ENCODE measurements at regions not wholly inside any gene's neighbourhood (a gene's known extent, or its start where the extent isn't known, plus 50 kb on each side); places are given as distances from the start of the nearest gene placed in this dataset.

DNA sequence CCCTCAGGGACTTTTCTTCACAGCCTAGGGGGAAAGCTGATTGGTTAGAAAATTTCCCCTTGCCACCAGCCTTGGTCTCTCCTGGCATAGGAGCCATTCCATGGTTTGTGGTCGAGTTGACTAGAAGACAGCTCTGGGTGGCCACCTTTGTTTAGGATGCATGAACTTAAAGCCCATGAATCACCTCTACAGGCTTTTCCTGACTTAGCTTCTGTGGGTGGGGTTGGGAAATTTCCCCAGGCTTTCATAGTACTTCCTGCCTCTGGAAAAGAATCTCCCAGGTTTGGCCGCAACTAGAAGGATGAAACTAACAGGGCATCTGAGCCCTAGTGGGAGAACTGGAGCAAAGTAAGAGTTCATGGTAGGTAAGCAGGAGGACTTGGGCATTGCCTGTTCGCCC is 72.6 kb downstream of the SNRPE start (continued):
- TF ChIP-seq ZNF114 (CRISPR knock-in tag; IDR thresholded peaks at IDR 0.05), result no peak
- no peak for TF ChIP-seq POLR2AphosphoS5 (IDR thresholded peaks at IDR 0.05; ENCODE audit: low read depth)
- no peak for TF ChIP-seq NANOG (IDR thresholded peaks at IDR 0.05; ENCODE audit: borderline replicate concordance)
- no peak for TF ChIP-seq CTCF (conservative IDR thresholded peaks at IDR 0.05; ENCODE audit: low read depth in 2 of 2)
- no peak for TF ChIP-seq STAT1 (IDR thresholded peaks at IDR 0.05; ENCODE audit: unreplicated experiment)
- TF ChIP-seq CREB1 (CRISPR knock-in tag; IDR thresholded peaks at IDR 0.05; ENCODE audit: low read depth), result no peak

GRCh38 chr1:203934651-203935050 is 73.3 kb downstream of the SNRPE start:
- H3K4me1 Mint-ChIP-seq, result no peaks in the 10 kb centered on the region; the same call in 2 of the 3 replicates
- Histone ChIP-seq H4K20me1 (replicated peaks; ENCODE audit: insufficient read depth) (no peaks in the 10 kb centered on the region), H3F3A (replicated peaks; ENCODE audit: low read depth) (no peaks in the 10 kb centered on the region), H3K79me2 (replicated peaks; ENCODE audit: insufficient read depth) (no peaks in the 10 kb centered on the region), H3K27ac (ENCODE audit: low read depth) (no peak overlapping the region), H3K4me3 (no peak overlapping the region), H3K9me2 (ENCODE audit: insufficient read depth) (0 out of 2 replicates have a peak, but pooled peaks cover 5% of the 10 kb centered on the region), H3K4me1 (ENCODE audit: insufficient read depth) (no peaks in the 10 kb centered on the region), H3K36me3 (ENCODE audit: insufficient read depth) (no peaks in the 10 kb centered on the region), H3K27me3 (ENCODE audit: insufficient read depth) (no peaks in the 10 kb centered on the region), H3K4me2 (no peak overlapping the region), H2AFZ (no peak overlapping the region)
- no peak overlapping the region for H3K27ac Mint-ChIP-seq
- H3K27me3 Mint-ChIP-seq (ENCODE audit: insufficient read depth, low read depth, poor library complexity), result peaks cover 3% of the 10 kb centered on the region
- no peaks in the 10 kb centered on the region for H3K9me3 Mint-ChIP-seq
- H3K4me3 Mint-ChIP-seq, result no peak overlapping the region
- ATAC-seq, result no peak
- no peak for DNase-seq (ENCODE audit: low spot score)
- TF ChIP-seq POLR2AphosphoS5 (IDR thresholded peaks at IDR 0.05; ENCODE audit: low read depth) (no peak), CTCF (conservative IDR thresholded peaks at IDR 0.05; ENCODE audit: low read depth in 2 of 2) (no peak), CREB1 (CRISPR knock-in tag; IDR thresholded peaks at IDR 0.05; ENCODE audit: low read depth) (no peak), NANOG (IDR thresholded peaks at IDR 0.05; ENCODE audit: borderline replicate concordance) (no peak), STAT1 (IDR thresholded peaks at IDR 0.05; ENCODE audit: unreplicated experiment) (no peak), ZNF114 (CRISPR knock-in tag; IDR thresholded peaks at IDR 0.05) (no peak), EZH2 (IDR thresholded peaks at IDR 0.05; ENCODE audit: low read depth, unreplicated experiment) (no peak)
- TF ChIP-seq, protein P1, sequence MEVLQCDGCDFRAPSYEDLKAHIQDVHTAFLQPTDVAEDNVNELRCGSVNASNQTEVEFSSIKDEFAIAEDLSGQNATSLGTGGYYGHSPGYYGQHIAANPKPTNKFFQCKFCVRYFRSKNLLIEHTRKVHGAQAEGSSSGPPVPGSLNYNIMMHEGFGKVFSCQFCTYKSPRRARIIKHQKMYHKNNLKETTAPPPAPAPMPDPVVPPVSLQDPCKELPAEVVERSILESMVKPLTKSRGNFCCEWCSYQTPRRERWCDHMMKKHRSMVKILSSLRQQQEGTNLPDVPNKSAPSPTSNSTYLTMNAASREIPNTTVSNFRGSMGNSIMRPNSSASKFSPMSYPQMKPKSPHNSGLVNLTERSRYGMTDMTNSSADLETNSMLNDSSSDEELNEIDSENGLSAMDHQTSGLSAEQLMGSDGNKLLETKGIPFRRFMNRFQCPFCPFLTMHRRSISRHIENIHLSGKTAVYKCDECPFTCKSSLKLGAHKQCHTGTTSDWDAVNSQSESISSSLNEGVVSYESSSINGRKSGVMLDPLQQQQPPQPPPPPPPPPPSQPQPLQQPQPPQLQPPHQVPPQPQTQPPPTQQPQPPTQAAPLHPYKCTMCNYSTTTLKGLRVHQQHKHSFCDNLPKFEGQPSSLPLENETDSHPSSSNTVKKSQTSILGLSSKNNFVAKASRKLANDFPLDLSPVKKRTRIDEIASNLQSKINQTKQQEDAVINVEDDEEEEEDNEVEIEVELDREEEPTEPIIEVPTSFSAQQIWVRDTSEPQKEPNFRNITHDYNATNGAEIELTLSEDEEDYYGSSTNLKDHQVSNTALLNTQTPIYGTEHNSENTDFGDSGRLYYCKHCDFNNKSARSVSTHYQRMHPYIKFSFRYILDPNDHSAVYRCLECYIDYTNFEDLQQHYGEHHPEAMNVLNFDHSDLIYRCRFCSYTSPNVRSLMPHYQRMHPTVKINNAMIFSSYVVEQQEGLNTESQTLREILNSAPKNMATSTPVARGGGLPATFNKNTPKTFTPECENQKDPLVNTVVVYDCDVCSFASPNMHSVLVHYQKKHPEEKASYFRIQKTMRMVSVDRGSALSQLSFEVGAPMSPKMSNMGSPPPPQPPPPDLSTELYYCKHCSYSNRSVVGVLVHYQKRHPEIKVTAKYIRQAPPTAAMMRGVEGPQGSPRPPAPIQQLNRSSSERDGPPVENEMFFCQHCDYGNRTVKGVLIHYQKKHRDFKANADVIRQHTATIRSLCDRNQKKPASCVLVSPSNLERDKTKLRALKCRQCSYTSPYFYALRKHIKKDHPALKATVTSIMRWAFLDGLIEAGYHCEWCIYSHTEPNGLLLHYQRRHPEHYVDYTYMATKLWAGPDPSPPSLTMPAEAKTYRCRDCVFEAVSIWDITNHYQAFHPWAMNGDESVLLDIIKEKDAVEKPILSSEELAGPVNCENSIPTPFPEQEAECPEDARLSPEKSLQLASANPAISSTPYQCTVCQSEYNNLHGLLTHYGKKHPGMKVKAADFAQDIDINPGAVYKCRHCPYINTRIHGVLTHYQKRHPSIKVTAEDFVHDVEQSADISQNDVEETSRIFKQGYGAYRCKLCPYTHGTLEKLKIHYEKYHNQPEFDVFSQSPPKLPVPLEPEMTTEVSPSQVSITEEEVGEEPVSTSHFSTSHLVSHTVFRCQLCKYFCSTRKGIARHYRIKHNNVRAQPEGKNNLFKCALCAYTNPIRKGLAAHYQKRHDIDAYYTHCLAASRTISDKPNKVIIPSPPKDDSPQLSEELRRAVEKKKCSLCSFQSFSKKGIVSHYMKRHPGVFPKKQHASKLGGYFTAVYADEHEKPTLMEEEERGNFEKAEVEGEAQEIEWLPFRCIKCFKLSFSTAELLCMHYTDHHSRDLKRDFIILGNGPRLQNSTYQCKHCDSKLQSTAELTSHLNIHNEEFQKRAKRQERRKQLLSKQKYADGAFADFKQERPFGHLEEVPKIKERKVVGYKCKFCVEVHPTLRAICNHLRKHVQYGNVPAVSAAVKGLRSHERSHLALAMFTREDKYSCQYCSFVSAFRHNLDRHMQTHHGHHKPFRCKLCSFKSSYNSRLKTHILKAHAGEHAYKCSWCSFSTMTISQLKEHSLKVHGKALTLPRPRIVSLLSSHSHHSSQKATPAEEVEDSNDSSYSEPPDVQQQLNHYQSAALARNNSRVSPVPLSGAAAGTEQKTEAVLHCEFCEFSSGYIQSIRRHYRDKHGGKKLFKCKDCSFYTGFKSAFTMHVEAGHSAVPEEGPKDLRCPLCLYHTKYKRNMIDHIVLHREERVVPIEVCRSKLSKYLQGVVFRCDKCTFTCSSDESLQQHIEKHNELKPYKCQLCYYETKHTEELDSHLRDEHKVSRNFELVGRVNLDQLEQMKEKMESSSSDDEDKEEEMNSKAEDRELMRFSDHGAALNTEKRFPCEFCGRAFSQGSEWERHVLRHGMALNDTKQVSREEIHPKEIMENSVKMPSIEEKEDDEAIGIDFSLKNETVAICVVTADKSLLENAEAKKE (CRISPR knock-in tag; IDR thresholded peaks at IDR 0.05), result no peak
- H3K36me3 Mint-ChIP-seq (ENCODE audit: low read depth), result no peaks in the 10 kb centered on the region
